Transverse colon (tissue), 3 donors: ENCODE measurements at regions not wholly inside any gene's neighbourhood (a gene's known extent, or its start where the extent isn't known, plus 50 kb on each side); places are given as distances from the start of the nearest gene placed in this dataset.

Experiments used
- POLR2A ChIP-seq: fragments of 450-650 bp; IDR thresholded peaks from one replicate; pipeline ENCODE4 v1.6.1; 2016; ENCODE audit warnings: antibody characterized with exemption, mild to moderate bottlenecking, moderate library complexity
- TF ChIP-seq, protein P1 (sequence below), 5 experiments: fragments of 200-600 bp in 3 of 5; fragments of 450-650 bp in 2 of 5; sonication (generic) in 3 of 5; IDR thresholded peaks; 1 replicate in 2 of 5; 2 replicates in 3 of 5; pipeline ENCODE4 v1.5.1; 2016 to 2017; ENCODE audit warnings: antibody characterized with exemption in 5 of 5, inconsistent platforms in 3 of 5, mild to moderate bottlenecking in 2 of 5, moderate library complexity in 1 of 5

DNA sequence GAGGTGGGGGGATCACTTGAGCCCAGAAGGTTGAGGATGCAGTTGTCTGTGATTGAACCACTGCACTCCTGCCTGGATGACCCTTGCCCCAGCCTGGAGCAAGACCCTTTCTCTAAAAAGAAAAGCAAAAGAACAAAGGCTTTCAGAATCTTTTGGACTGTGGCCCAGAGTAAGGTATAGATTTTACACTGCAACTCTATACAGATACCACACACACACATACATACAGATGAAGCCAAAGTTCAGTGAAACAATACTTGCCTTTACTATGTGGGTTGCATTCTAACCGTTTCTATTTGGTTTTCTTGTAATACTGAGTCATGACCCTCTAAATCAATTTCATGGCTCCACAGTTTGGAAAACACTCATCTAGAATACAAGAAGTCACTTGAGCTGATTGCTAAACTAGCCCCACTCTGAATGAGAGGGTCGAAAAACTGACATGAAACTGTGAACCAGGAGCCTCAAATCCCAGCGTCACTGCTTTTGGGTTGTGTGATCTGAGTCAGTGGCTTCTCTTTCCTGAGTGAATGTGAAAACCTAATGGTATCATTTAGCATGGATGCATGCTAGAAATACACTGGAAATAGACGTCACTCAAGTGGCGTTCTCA lies 756.1 kb downstream of the UQCRFS1 start:
- TF ChIP-seq, protein P1, sequence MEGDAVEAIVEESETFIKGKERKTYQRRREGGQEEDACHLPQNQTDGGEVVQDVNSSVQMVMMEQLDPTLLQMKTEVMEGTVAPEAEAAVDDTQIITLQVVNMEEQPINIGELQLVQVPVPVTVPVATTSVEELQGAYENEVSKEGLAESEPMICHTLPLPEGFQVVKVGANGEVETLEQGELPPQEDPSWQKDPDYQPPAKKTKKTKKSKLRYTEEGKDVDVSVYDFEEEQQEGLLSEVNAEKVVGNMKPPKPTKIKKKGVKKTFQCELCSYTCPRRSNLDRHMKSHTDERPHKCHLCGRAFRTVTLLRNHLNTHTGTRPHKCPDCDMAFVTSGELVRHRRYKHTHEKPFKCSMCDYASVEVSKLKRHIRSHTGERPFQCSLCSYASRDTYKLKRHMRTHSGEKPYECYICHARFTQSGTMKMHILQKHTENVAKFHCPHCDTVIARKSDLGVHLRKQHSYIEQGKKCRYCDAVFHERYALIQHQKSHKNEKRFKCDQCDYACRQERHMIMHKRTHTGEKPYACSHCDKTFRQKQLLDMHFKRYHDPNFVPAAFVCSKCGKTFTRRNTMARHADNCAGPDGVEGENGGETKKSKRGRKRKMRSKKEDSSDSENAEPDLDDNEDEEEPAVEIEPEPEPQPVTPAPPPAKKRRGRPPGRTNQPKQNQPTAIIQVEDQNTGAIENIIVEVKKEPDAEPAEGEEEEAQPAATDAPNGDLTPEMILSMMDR (IDR thresholded peaks at IDR 0.05): no peak
- no peak for TF ChIP-seq POLR2A
